ENCODE measurements at regions not wholly inside any gene's neighbourhood (a gene's known extent, or its start where the extent isn't known, plus 50 kb on each side); places are given as distances from the start of the nearest gene placed in this dataset.

- no peak for DNase-seq (ENCODE audit: low read depth)
- no peak overlapping the region for H3K4me3 ChIP-seq (ENCODE audit: low read depth, low read length)
- TF ChIP-seq, protein P1, sequence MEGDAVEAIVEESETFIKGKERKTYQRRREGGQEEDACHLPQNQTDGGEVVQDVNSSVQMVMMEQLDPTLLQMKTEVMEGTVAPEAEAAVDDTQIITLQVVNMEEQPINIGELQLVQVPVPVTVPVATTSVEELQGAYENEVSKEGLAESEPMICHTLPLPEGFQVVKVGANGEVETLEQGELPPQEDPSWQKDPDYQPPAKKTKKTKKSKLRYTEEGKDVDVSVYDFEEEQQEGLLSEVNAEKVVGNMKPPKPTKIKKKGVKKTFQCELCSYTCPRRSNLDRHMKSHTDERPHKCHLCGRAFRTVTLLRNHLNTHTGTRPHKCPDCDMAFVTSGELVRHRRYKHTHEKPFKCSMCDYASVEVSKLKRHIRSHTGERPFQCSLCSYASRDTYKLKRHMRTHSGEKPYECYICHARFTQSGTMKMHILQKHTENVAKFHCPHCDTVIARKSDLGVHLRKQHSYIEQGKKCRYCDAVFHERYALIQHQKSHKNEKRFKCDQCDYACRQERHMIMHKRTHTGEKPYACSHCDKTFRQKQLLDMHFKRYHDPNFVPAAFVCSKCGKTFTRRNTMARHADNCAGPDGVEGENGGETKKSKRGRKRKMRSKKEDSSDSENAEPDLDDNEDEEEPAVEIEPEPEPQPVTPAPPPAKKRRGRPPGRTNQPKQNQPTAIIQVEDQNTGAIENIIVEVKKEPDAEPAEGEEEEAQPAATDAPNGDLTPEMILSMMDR (IDR thresholded peaks at IDR 0.05; ENCODE audit: control insufficient read depth, extremely low read depth, insufficient read depth) = no peak
Measured at GRCh38 chr12:68497702-68498101, 113.0 kb upstream of the RAP1B start.

- no peak overlapping the region for H3K4me3 ChIP-seq (ENCODE audit: low read depth, low read length)
- DNase-seq (ENCODE audit: low read depth) = no peak
- TF ChIP-seq, protein P1 (IDR thresholded peaks at IDR 0.05; ENCODE audit: control insufficient read depth, extremely low read depth, insufficient read depth) = no peak
Measured at GRCh38 chr12:68498736-68499135, 112.0 kb upstream of the RAP1B start.

DNA sequence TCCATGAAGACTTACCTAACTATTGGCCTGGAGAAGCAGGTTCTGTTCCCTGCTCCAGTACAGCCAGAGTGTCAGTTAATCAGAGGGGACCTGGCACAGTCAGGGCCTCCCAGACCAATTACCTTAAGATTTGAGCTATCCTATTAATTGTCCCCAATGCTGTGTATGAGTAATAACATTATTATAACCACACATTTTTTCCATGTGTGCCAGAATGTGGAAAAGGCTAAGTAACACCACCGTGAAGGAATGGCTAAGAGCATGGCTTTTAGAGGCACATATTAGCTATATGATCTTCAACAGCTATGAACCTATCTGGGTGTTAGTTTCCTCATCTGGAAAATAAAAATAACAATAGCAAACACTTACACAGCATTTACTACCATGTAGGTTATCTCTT is 111.1 kb upstream of the RAP1B start:
- TF ChIP-seq, protein P1 (IDR thresholded peaks at IDR 0.05; ENCODE audit: control insufficient read depth, extremely low read depth, insufficient read depth) = no peak
- no peak for DNase-seq (ENCODE audit: low read depth)
- no peak overlapping the region for H3K4me3 ChIP-seq (ENCODE audit: low read depth, low read length)

DNA sequence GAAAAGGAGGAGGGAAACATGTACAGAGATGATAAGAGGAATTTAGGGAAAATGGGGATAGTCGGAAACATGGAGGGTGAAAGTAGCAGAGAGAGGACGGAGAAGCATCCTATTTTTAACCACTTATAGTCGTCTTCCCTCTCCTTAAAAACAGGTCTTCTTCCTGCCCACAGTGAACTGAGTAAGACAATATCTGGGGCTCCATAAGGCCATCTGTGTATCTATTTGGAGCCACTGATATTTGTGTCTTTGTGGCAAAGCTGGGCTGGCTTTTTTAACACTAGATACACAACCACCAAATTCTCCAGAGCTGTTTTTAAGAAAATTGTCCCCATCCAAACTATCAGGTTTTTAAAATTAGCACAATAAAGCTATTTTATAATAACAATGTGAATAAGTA is 109.5 kb upstream of the RAP1B start:
- no peak overlapping the region for H3K4me3 ChIP-seq (ENCODE audit: low read depth, low read length)
- TF ChIP-seq, protein P1 (IDR thresholded peaks at IDR 0.05; ENCODE audit: control insufficient read depth, extremely low read depth, insufficient read depth) = no peak
- DNase-seq (ENCODE audit: low read depth) = no peak

DNA sequence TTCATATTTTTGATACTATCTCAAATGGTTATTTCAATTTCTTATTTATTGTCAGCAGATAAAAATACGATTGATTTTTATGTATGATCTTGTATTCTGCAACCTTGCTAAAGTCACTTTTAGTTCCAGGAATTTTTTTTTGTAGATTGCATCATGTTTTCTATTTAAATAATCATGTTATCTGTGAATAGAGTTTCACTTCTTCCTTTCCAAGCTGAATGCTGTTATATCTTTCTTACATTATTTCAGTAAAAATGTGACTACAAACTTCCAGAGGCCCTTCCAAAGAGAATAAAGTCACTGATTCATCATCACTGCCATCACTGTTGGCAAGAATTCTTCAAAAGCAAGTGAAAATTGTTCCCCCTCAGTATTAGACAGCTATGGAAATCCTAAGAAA is 104.7 kb upstream of the RAP1B start:
- H3K4me3 ChIP-seq (ENCODE audit: low read depth, low read length) = no peak overlapping the region
- TF ChIP-seq, protein P1 (IDR thresholded peaks at IDR 0.05; ENCODE audit: control insufficient read depth, extremely low read depth, insufficient read depth) = no peak
- DNase-seq (ENCODE audit: low read depth) = no peak

GRCh38 chr12:68506619-68507018 is 104.1 kb upstream of the RAP1B start:
- TF ChIP-seq, protein P1 (IDR thresholded peaks at IDR 0.05; ENCODE audit: control insufficient read depth, extremely low read depth, insufficient read depth) = no peak
- no peak overlapping the region for H3K4me3 ChIP-seq (ENCODE audit: low read depth, low read length)
- DNase-seq (ENCODE audit: low read depth) = no peak

DNA sequence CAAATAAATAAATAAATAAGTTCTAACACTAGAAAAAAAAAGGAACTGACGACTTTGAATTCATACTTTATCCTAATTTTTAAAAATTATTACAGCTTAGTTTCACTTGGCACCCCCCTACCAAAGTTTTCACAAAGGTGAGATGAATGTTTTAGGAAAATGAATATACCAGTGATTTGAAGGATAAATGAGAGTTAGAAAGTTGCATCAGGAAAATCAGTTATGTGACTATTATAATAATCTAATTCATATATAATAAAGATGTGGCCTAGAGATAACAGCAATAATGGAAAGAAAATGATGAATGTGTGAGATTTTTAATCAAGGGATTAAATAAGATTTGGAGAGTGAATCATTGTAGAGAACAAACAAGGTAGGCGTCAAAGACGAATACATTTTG is 103.0 kb upstream of the RAP1B start:
- DNase-seq (ENCODE audit: low read depth) = no peak
- TF ChIP-seq, protein P1 (IDR thresholded peaks at IDR 0.05; ENCODE audit: control insufficient read depth, extremely low read depth, insufficient read depth) = no peak
- no peak overlapping the region for H3K4me3 ChIP-seq (ENCODE audit: low read depth, low read length)

Measured in LNCaP clone FGC (cell line).